HG02943 (cell line): ENCODE measurements at regions not wholly inside any gene's neighbourhood (a gene's known extent, or its start where the extent isn't known, plus 50 kb on each side); places are given as distances from the start of the nearest gene placed in this dataset.
"Not testable (repeated sequence)": the region's sequence is repeated elsewhere in the genome, so short reads cannot be mapped to it uniquely, and the experiment has no call there.

Experiments used
- ATAC-seq: cut with Tn5 transposase; IDR thresholded peaks from one replicate; pipeline ENCODE4 v1.9.1; 2021; ENCODE audit warnings: mild to moderate bottlenecking, low read depth, moderate library complexity; ENCODE audit not compliant: unreplicated experiment

DNA sequence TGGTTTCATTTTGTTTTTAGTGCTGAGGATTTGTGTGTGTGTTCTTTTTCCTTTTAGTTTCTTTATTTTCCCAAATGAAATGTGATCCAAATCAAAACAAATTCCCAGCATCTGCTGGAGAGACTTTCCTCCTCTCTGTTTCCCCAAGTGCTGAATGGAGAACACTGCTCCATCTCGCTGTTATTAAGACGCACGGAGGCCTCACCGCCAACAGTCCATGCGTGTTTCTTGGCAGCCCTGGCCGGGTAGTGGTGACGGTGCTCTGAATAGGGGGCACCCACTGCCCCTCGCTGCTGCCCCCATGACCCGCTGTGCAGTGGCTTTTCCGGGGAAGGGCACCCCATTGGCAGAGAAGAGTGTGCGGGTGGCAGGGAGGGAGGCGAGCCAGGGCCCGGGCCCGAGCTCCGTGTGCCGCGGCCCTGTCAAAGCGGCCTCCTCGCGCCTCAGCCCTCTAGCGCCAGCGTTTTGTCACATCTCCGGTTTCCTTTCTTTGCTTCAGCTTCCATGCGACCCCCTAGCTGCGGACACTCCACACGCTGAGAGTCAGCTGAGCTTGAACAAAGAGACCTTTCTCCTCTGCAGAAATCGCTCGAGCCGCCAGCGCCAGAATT is 473.7 kb upstream of the SALL3 start:
- ATAC-seq = no peak

DNA sequence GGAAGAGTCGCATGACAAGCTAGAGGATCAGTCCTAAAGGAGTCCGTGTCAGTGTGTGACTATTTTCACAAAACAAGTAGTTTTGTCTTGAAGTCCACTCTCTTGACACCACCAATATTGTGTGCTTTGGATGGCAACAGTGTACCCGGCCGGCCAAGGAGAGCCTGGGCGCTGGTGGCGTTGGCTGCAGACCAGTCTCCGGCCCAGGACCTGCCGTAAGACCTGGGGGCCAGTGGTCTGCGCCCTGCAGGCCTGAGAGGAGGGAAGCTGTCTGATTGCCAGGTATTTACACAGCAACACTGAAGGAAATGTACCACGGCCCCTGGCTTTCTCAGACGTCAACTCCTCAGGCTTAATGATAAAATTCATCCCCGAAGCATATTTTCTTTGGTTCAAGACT is 472.4 kb upstream of the SALL3 start:
- ATAC-seq = no peak

DNA sequence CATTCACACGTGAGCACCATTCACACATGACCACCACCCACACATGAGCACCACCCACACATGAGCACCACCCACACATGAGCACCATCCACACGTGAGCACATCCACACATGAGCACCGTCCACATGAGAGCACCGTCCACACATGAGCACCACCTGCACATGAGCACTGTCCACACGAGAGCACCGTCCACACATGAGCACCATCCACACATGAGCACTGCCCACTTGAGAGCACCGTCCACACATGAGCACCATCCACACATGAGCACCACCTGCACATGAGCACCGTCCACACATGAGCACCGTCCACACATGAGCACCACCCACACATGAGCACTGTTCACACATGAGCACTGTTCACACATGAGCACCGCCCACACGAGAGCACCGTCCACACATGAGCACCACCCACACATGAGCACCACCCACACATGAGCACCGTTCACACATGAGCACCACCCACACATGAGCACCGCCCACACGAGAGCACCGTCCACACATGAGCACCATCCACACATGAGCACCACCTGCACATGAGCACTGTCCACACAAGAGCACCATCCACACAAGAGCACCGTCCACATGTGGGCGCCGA is 471.3 kb upstream of the SALL3 start:
- not testable (repeated sequence) for ATAC-seq

DNA sequence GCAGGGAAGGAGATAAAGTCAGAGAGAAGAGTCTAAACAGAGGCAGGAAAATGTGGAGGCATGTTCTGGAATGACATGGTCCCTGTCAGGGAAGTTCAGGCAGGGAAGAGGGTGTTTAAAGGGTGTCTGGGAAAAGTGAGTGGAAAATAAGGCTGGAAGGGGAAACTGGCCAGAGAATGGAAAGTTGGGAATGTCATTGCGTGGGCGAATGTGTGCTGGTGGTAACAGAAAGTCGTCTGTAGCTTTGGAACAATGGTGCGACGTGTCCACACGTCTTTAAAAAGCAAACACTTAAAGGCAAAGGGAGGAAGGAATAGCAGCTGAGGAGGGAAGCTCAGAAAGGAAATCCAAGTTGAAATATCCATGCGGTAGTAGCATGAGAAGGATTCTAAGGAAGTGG is 469.5 kb upstream of the SALL3 start:
- ATAC-seq = no peak

DNA sequence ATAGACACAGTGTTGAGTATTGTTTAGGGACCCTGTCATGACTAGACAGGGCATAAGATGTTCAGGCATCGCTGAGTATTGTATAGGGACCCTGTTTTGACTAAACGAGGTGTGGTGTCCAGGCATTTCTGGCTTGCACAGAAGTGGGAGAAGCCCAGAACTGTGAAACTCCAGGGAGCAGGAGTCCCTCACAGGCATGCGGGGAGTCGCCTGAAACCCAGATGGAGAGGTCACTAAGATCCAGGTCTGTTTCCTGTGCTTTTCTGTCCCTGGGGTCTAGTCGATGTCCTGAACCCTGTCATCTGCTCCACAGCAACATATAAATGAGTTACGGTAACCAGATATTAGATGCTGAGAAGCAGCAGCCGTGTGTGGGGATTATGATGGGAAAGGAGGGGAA is 469.0 kb upstream of the SALL3 start:
- ATAC-seq = no peak

DNA sequence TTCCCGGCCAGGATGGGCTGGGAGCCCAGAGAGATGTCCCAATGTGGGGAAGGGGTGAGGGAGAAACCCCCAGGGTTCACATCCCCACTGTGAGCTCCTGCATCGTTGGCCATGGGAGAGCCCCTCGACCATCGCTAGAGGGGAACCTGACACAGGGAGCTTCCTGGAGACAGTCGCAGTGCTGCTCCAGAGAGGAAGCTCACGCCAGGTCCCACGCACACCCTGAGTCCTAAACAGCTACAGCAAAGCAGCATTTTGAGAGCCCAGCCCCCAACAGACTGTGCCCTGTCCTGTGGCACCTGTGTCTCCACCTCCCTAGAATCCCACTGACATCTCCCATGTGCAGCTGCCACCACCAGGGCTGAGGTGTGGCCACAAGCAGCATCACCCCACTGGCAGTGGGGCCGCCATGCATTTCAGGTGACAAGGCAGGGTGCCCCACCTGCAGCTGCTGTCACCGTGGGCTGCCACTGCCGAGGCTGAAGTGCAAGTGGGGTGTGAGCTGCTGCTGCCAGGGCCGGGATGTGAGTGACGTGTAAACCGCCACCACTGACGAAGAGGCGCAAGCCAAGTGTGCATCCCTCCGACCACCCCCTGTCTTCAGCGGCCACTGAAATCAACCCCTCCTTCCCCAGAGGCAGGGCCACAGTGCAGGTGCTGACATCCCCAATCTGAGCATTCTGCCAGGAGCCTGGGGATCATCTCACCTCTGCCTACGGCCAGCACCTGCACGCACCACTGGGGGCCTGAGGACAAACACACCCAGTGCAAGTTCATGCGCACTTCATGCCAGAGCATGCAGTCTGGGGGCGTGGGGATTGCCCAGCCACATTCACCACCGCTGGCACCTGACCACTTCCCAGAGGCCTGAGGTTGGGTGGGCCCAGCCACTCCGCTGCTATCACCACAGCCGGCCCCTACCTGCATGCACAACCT is 467.7 kb upstream of the SALL3 start:
- ATAC-seq = no peak

DNA sequence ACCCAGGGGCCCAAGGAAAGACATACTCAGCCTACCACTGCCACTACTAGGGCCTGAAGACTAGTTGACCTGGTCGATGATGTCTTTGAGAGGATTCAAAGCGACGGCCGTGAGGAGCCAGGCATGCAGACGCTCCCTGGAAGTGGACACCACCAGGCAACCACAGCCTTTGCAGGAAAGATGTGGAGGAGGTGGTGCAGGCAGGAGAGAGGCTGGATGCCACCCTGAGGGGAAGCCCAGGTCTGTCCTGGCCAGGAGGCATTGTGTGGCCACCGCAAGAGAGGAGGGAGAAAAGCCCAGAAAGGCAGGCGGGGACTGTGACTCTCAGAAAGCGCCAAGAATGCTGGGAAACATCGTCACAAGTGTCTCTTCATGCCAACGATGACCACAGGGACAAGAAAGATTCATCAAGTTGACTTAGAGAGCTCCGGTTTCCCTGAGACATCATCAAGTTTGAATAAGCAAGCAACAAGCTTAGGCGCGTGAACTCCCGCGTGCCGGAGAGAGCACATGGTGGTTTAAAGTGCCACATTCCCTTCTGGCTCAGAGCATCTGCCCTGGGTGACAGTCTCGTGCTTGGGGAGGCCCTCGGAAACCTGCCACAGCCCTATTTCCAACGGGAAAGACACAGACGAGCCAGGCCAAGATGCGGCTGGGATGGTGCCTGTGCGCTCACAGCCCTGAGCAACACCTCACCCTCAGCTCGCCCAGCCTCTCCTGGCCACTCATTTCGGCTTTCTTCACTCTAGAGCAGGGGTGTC is 464.5 kb upstream of the SALL3 start:
- ATAC-seq = no peak

DNA sequence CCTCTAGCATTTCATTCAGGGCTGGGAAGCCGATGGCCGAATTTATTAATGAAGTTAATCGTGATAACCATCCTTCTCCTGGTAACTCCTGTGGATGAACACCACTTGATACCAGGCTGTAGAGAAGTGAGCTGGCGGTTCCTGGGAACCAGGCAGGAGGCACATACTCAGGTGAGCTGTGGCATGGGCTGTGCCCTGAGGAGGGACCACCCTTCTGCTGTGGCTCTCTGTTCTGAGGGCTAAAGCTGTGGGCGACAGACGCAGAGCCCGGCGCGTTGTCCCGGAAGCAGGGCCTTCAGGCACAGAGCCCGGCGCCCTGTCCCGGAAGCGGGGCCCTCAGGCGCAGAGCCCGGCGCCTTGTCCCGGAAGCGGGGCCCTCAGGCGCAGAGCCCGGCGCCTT is 462.3 kb upstream of the SALL3 start:
- ATAC-seq = no peak

DNA sequence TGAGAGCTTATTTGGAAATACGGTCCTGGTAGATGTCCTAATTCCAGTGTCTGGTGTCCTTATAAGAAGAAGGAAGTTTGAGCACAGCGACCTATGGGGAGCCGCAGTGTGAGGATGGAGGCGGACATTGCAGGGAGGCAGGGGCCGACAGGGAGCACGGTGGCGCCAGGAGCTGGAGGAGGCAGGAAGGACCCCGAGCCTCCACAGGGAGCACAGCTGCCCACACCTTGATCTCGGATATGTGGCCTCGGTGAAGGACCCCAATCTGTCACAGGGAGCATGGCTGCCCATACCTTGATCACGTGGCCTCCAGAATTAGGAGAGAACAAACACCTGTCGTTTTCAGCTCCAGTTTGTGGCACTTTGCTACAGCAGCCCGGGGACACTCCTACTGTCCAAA is 461.6 kb upstream of the SALL3 start:
- ATAC-seq = no peak

DNA sequence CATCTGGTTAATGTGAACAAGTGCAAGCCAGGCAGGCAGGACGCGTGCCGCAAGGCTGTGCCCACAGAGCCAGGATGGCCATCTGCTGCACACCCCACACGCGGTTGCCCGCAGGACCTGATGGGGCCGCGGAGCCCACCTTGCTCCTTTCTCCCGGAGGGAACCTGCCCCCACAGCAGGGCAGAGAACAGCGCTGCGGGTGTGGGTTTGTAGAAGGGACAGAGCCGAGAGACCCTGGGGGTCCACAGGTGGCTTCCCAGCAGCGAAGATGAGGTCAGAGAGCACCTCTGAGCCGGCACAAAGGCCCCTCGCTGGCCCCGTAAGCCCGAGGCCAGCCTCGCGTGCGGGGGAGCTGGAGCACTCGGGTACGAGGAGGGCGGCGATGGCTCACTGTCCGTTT is 460.8 kb upstream of the SALL3 start:
- ATAC-seq = no peak

DNA sequence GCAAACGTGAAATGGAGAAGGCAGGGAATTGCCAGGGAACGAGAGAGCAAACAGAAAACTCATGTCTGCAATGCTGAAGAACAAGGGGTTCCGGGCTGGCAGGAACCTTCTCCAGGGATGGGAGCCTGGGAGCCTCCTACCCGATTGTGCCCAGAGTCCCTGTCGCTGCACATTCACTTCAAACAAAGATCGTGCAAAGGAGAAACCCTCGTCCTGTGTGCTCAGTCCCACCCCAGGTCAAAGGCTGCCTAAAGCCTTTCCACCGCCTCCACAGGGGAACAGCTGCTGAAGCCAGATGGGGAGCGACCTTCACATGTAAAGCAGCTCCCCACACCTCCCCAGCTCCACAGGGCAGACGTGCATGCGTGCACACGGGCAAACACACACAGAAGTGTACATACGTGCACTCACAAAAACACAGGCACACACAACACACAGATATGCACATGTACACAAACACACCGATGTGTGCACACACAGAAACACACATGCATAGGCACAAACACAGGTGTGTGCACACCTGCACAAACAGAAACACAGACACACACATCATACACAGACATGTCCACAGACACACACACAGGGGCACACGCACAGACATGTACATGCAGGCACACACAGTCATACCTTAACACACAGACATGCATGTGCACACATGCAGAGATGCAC is 460.1 kb upstream of the SALL3 start:
- no peak for ATAC-seq

DNA sequence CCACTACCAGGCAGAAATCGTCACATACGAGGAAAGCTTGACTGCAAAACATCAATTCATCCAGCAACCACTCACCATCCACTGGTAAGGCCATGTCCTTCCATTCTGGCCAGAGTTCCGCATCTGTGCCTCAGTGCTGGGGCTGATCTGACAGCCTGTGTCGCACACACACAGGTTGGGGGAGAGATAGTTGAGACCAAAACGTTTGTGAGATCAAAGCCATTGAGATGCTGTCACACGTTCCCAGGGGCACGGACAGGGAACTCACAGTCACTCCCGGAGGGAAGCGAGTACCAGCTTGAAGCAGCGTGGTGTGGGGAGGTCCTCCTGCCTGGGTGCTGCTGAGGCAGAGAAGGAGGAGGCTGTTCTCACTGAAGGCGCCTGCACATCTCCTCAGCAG is 458.5 kb upstream of the SALL3 start:
- no peak for ATAC-seq

DNA sequence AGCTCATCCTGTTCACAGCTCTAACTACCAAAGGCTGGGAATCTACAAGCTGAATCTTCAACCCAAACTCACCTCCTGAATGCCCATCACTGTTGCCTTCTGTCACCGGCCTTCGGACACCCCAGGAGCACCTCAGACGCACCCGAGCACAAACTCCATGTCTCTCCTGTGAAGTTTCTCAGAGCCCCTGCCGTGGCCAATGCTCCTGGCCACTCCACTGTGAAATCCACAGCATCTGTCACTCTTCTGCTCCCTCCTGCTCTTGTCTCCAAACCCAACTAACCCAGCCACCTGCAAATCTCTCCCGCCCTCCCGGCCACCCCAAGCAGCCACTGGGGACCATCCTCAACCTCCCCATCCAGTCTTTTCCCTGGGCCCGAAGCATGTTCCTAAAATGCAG is 457.9 kb upstream of the SALL3 start:
- no peak for ATAC-seq

DNA sequence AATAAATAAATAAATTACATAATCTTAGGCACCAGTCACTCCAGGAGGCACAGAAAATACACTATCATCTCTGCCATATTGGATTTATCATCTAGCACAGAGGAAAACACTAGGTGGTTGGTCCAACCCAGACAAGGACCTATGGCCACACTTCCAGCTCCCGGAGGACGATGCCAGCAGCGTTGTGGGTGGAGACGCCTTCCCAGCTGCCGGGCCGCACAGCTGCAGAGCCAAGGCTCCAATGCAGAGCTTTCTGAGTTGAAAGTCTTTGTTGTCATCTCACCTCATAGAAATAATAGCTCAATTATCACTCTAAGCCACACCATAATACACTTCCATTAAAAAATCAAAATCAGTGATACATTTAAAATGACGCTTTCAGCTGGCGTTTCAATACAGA is 457.1 kb upstream of the SALL3 start:
- ATAC-seq = no peak

DNA sequence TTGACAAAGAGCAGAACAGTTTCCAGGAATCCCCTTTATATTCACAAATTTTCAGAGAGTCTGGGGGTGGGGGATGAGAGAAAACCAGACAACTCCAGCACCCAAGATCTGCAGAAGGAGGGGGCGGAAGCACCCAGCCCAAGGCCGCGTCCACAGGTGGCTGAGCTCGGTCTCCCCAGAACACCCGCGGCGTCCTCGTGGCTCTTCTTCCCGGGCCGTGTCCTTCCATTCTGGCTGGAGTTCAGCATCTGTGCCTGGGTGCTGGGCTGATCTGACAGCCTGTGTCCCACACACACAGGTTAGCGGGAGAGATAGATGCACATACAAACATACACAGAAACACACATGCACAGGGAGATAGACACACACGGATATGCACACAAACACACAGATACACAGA is 455.8 kb upstream of the SALL3 start:
- no peak for ATAC-seq

DNA sequence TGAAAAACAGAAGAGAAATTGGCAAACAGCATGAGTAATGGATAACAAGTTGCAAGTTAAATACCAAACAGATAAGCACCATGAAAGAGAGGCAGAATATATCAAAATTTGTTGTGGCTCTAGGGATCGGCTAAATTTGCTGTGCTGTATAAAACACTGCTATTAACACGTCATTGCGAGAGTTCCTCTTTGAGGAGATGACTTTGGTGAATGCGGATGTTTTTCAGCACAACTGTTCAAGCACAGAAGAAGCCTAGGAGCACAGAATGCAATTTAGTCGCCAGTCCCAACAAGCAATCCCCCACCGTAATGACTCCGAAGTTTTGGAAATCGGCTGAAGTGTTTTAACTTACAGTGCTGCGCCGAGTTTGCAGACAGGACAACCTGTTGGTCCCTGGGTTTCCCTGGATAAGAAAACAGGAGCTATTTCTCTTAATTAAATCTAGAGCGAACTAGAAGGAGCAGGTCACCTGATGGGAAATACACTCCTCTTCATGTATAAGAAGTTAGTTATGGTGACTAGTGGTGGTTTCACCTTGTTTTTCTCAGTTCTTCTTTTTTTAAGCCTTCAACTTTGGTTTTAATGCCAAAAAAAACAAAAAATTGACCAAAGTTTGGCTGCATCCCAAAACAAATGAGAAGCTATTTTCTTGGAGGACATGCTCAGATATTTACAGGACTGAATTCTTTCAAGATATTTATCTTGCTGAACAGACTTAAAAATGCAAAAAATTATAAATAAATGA is 454.1 kb upstream of the SALL3 start:
- ATAC-seq = no peak

DNA sequence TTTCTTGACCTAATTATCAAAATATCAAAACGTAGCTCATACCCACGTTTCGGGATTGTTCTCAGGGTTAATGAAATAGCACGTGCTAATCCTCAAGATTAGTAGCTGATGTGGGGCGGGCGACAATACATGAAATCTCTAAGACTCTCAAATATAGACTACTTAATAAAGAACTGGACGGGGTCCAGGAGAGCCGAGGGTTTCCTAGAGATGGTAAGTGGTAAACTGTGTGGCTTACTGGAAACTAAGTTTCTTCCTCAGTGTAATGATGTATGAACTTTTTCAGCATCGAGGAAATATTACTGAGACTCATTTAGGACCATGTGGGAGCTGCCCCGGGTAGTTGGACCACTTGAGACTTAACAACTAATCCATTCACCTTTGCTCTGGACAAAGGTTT is 453.3 kb upstream of the SALL3 start:
- ATAC-seq = no peak

DNA sequence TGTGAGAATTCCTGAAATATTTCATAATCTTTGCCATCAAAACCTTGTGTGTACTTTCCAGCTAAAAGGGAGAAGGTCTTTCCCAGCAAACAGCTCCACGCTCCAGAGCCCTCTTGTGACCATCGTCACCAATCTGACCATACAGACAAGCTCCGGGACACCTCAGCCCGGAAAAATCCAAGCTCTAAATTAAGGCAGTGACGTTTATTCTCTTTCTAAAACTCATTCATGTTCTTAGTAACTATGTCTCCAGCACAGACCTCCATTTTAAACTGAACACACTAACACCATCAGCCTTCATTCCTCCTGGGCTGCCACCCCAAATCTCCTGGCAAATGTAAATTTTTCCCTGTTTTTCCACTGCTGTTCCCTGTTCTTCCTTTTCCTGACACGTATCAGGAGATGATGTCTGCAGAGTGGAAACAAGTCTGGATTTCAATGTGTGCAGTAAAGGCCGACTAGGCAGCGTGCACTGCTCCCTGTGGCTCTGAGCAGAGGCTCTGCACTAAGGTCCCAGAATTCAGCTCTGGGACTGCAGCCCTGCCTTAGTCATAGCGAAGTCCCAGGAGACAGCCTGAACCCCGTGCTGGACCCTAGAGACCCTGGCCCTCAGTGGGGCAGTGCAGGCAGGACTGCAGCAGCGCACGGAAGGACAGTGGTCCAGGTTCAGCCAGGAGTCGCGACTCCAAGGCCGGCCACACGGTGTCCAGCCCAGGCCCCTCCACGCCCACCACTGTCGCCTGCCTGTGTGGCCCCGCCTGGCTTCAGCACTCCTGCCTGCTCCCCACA is 452.5 kb upstream of the SALL3 start:
- ATAC-seq = no peak

DNA sequence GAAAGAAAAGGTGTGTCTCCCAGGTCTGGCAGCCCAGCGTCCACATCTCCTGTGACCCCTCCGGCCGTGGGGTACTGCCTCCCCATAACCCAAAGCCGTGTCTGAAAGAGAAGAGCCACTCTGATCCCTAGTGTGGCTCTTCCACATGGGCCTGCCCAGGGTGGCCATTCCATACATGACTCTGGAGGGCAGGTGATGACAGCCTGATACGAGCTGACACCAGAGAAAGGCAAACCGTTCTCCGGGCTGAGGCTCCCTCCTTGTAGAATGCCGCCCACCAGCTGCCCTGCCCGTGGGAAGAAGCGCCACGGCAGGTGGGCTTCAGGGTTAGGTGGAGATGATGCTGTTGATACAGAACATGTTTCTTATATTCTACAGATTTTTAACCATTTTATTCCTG is 451.6 kb upstream of the SALL3 start:
- no peak for ATAC-seq
